ENCODE measurements at regions not wholly inside any gene's neighbourhood (a gene's known extent, or its start where the extent isn't known, plus 50 kb on each side); places are given as distances from the start of the nearest gene placed in this dataset.

GRCh38 chr6:153842491-153842890 lies 196.5 kb upstream of the OPRM1 start:
- Histone ChIP-seq H2AK5ac (ENCODE audit: low read depth, low read length) (no peak overlapping the region), H3K27me3 (ENCODE audit: control insufficient read depth, insufficient read depth, low read length) (no peaks in the 10 kb centered on the region), H3K14ac (replicated peaks; ENCODE audit: low read depth, low read length) (no peak overlapping the region), H3K27ac (ENCODE audit: insufficient read depth, low read length) (no peak overlapping the region), H3K4ac (ENCODE audit: low read depth, low read length) (no peak overlapping the region), H4K20me1 (ENCODE audit: insufficient read depth, low read length) (no peaks in the 10 kb centered on the region), H3K9me3 (ENCODE audit: control insufficient read depth, insufficient read depth, low read length) (no peaks in the 10 kb centered on the region; the same call in 1 of the 2 replicates), H3K56ac (ENCODE audit: extremely low read depth, insufficient read depth, low read length) (no peak overlapping the region), H2BK5ac (ENCODE audit: low read depth, low read length, poor library complexity, severe bottlenecking) (no peak overlapping the region), H3K4me3 (ENCODE audit: insufficient read depth, low read depth, low read length) (no peak overlapping the region), H2BK15ac (ENCODE audit: low read depth, low read length) (no peak overlapping the region), H3K36me3 (ENCODE audit: control insufficient read depth, insufficient read depth, low read length) (no peaks in the 10 kb centered on the region), H2AFZ (replicated peaks; ENCODE audit: low read length, poor library complexity) (no peak overlapping the region), H3K9me1 (ENCODE audit: insufficient read depth, low read length) (no peaks in the 10 kb centered on the region), H2BK120ac (ENCODE audit: low read depth, low read length) (no peak overlapping the region), H3K18ac (ENCODE audit: low read depth, low read length) (no peak overlapping the region), H2BK20ac (ENCODE audit: low read depth, low read length) (no peak overlapping the region), H4K8ac (ENCODE audit: low read depth in 2 of 2, low read length in 2 of 2) (no peak overlapping the region), H3K4me2 (ENCODE audit: low read depth, low read length) (no peak overlapping the region), H3K4me1 (ENCODE audit: control insufficient read depth, insufficient read depth, low read length) (no peaks in the 10 kb centered on the region), H2AK9ac (replicated peaks; ENCODE audit: low read depth, low read length, poor library complexity) (no peak overlapping the region), H3K9ac (ENCODE audit: low read depth, low read length) (no peak overlapping the region), H3K79me1 (ENCODE audit: low read depth in 1 of 2, low read length in 2 of 2) (no peaks in the 10 kb centered on the region), H4K5ac (ENCODE audit: low read depth, low read length) (no peak overlapping the region), H3K23ac (ENCODE audit: low read depth, low read length) (no peak overlapping the region), H4K91ac (ENCODE audit: insufficient read depth, low read depth, low read length) (no peak overlapping the region)
- no TSS peak for BruUV-seq (replicated peaks)
- WGBS, 2 experiments (ENCODE audit: extremely low coverage in 2 of 2, insufficient read length in 1 of 2), result no CpG with 5 or more reads among the region's 9 CpGs
- dilution Hi-C loops (cut with HindIII; ENCODE audit: low sequenced_read_pairs, unreplicated experiment), result no loop called here
- POLR2A ChIA-PET (ENCODE audit: unreplicated experiment), result no interaction called here
- intact Hi-C loops (cut with micrococcal nuclease), result no loop called here
- in situ Hi-C loops (cut with MboI; ENCODE audit: low sequenced_read_pairs), result no loop called here
- no peak for DNase-seq
- ATAC-seq (ENCODE audit: low read depth), result no peak
- CTCF ChIA-PET, result no interaction called here
- TF ChIP-seq POLR2A (IDR thresholded peaks at IDR 0.05; ENCODE audit: low read depth, low read length) (no peak), CHD1 (IDR thresholded peaks at IDR 0.05; ENCODE audit: low read depth, low read length) (no peak), MXI1 (IDR thresholded peaks at IDR 0.05; ENCODE audit: borderline replicate concordance, low read depth, low read length) (no peak), NFE2L2 (IDR thresholded peaks at IDR 0.05; ENCODE audit: low read depth, low read length) (no peak), SMC3 (IDR thresholded peaks at IDR 0.05; ENCODE audit: low read depth, low read length) (no peak), USF2 (IDR thresholded peaks at IDR 0.05; ENCODE audit: low read depth, low read length) (no peak), CEBPB (IDR thresholded peaks at IDR 0.05; ENCODE audit: low read depth, low read length) (no peak), FOS (IDR thresholded peaks at IDR 0.05; ENCODE audit: low read depth, low read length) (no peak), BHLHE40 (IDR thresholded peaks at IDR 0.05; ENCODE audit: low read depth, low read length) (no peak), MAZ (IDR thresholded peaks at IDR 0.05; ENCODE audit: borderline replicate concordance, low read depth, low read length) (no peak), MAFK (IDR thresholded peaks at IDR 0.05; ENCODE audit: low read depth, low read length) (no peak), RCOR1 (IDR thresholded peaks at IDR 0.05; ENCODE audit: insufficient replicate concordance, low read length) (no peak), RAD21 (IDR thresholded peaks at IDR 0.05; ENCODE audit: low read length) (no peak), RFX5 (IDR thresholded peaks at IDR 0.05; ENCODE audit: low read depth, low read length) (no peak), ELK1 (IDR thresholded peaks at IDR 0.05; ENCODE audit: borderline replicate concordance, low read depth, low read length) (no peak), CTCF (conservative IDR thresholded peaks at IDR 0.05; ENCODE audit: low read depth, low read length) (no peak)
